Vagina (tissue), 2 donors: ENCODE measurements at regions not wholly inside any gene's neighbourhood (a gene's known extent, or its start where the extent isn't known, plus 50 kb on each side); places are given as distances from the start of the nearest gene placed in this dataset.

ENCODE experiments used
- DNase-seq, 2 donors: peaks; one replicate each; pipeline ENCODE4 v3.0.0-alpha.2; 2017; ENCODE audit errors: extremely low spot score in 2 of 2
- H3K27ac ChIP-seq: fragments of 200-600 bp; sonication (generic); one replicate; pipeline ENCODE4 v1.5.1; 2019
- H3K27me3 ChIP-seq: fragments of 200-600 bp; sonication (generic); one replicate; pipeline ENCODE4 v1.5.1; 2019
- H3K36me3 ChIP-seq, 2 donors: fragments of 200-600 bp; sonication (generic); one replicate each; pipeline ENCODE4 v1.5.1; 2017 to 2019
- H3K4me1 ChIP-seq: fragments of 200-600 bp; sonication (generic); one replicate; pipeline ENCODE4 v1.5.1; 2019
- H3K4me3 ChIP-seq, 2 donors: fragments of 200-600 bp; sonication (generic); 1 replicate in 1 of 2; 2 replicates in 1 of 2; pipeline ENCODE4 v1.5.1; 2016 to 2019
- H3K9me3 ChIP-seq: fragments of 200-600 bp; sonication (generic); one replicate; pipeline ENCODE4 v1.5.1; 2019
- CTCF ChIP-seq, 3 experiments: fragments of 450-650 bp in 2 of 3; fragments of 200-600 bp in 1 of 3; sonication (generic) in 1 of 3; IDR thresholded peaks; one replicate each; pipeline ENCODE4 v1.5.1; 2017 to 2019; ENCODE audit warnings: antibody characterized with exemption in 3 of 3, mild to moderate bottlenecking in 2 of 3, moderate library complexity in 2 of 3
- POLR2A ChIP-seq, 2 donors: fragments of 450-650 bp; IDR thresholded peaks; one replicate each; pipeline ENCODE4 v1.6.1; 2017; ENCODE audit warnings: antibody characterized with exemption in 2 of 2, mild to moderate bottlenecking in 2 of 2, moderate library complexity in 2 of 2
- POLR2AphosphoS5 ChIP-seq, 2 donors: sonication (generic); formaldehyde crosslinking; IDR thresholded peaks; one replicate each; pipeline ENCODE4 v1.9.0; 2017; ENCODE audit warnings: antibody characterized with exemption in 2 of 2, mild to moderate bottlenecking in 2 of 2, low read depth in 1 of 2; ENCODE audit not compliant: insufficient read depth in 1 of 2
- intact Hi-C: fragments of 100-400 bp; cut with DNase I; formaldehyde crosslinking; loops from one replicate; pipeline ENCODE4 v1.15.1; 2023

- no peak for TF ChIP-seq POLR2A (IDR thresholded peaks at IDR 0.05)
- TF ChIP-seq CTCF (IDR thresholded peaks at IDR 0.05) = no peak
- no peak for TF ChIP-seq POLR2AphosphoS5 (IDR thresholded peaks at IDR 0.05; ENCODE audit: insufficient read depth in 1 of 2, low read depth in 1 of 2)
- Histone ChIP-seq H3K36me3 (no peaks in the 10 kb centered on the region), H3K27me3 (no peaks in the 10 kb centered on the region), H3K27ac (no peak overlapping the region), H3K9me3 (no peaks in the 10 kb centered on the region), H3K4me1 (no peaks in the 10 kb centered on the region), H3K4me3 (no peak overlapping the region)
- intact Hi-C loops = no loop called here
- DNase-seq = no peak
These were observed 224.0 kb upstream of the KCNH7 start for GRCh38 chr2:163062524-163062923.

GRCh38 chr2:163046615-163047014, 208.0 kb upstream of the KCNH7 start:
- no peak overlapping the region for H3K4me3 ChIP-seq
- H3K36me3 ChIP-seq = no peaks in the 10 kb centered on the region
- no peak overlapping the region for H3K27ac ChIP-seq
- no peaks in the 10 kb centered on the region for H3K4me1 ChIP-seq
- no peak for DNase-seq
- H3K9me3 ChIP-seq = no peaks in the 10 kb centered on the region
- no peak for TF ChIP-seq POLR2A (IDR thresholded peaks at IDR 0.05)
- TF ChIP-seq POLR2AphosphoS5 (IDR thresholded peaks at IDR 0.05; ENCODE audit: insufficient read depth in 1 of 2, low read depth in 1 of 2) = no peak
- TF ChIP-seq CTCF (IDR thresholded peaks at IDR 0.05) = no peak
- intact Hi-C loops = no loop called here
- no peaks in the 10 kb centered on the region for H3K27me3 ChIP-seq

- Histone ChIP-seq H3K27me3 (no peaks in the 10 kb centered on the region), H3K27ac (no peak overlapping the region), H3K9me3 (no peaks in the 10 kb centered on the region), H3K4me3 (no peak overlapping the region), H3K36me3 (no peaks in the 10 kb centered on the region), H3K4me1 (no peaks in the 10 kb centered on the region)
- intact Hi-C loops = no loop called here
- TF ChIP-seq CTCF (IDR thresholded peaks at IDR 0.05) (no peak), POLR2A (IDR thresholded peaks at IDR 0.05) (no peak), POLR2AphosphoS5 (IDR thresholded peaks at IDR 0.05; ENCODE audit: insufficient read depth in 1 of 2, low read depth in 1 of 2) (no peak)
- DNase-seq = no peak
These were observed 207.3 kb upstream of the KCNH7 start for GRCh38 chr2:163045830-163046229.

- no peak overlapping the region for H3K27ac ChIP-seq
- no peak for DNase-seq
- H3K27me3 ChIP-seq = no peaks in the 10 kb centered on the region
- no peaks in the 10 kb centered on the region for H3K9me3 ChIP-seq
- no peaks in the 10 kb centered on the region for H3K4me1 ChIP-seq
- intact Hi-C loops = no loop called here
- no peak overlapping the region for H3K4me3 ChIP-seq
- no peak for TF ChIP-seq CTCF (IDR thresholded peaks at IDR 0.05)
- no peak for TF ChIP-seq POLR2AphosphoS5 (IDR thresholded peaks at IDR 0.05; ENCODE audit: insufficient read depth in 1 of 2, low read depth in 1 of 2)
- TF ChIP-seq POLR2A (IDR thresholded peaks at IDR 0.05) = no peak
- H3K36me3 ChIP-seq = no peaks in the 10 kb centered on the region
These were observed 205.5 kb upstream of the KCNH7 start for GRCh38 chr2:163044114-163044513.

- intact Hi-C loops = no loop called here
- H3K27me3 ChIP-seq = no peaks in the 10 kb centered on the region
- H3K36me3 ChIP-seq = no peaks in the 10 kb centered on the region
- H3K4me3 ChIP-seq = no peak overlapping the region
- H3K27ac ChIP-seq = no peak overlapping the region
- no peak for TF ChIP-seq CTCF (IDR thresholded peaks at IDR 0.05)
- no peaks in the 10 kb centered on the region for H3K9me3 ChIP-seq
- DNase-seq = no peak
- H3K4me1 ChIP-seq = no peaks in the 10 kb centered on the region
These were observed 204.6 kb upstream of the KCNH7 start for GRCh38 chr2:163043201-163043600.
